Upper lobe of left lung (tissue), 6 donors: ENCODE measurements at regions not wholly inside any gene's neighbourhood (a gene's known extent, or its start where the extent isn't known, plus 50 kb on each side); places are given as distances from the start of the nearest gene placed in this dataset.

Source experiments
- ATAC-seq, 2 donors: fragments of 200-7000 bp; cut with Tn5 transposase; one replicate each; pipeline ENCODE4 v1.9.1; 2022; ENCODE audit warnings: mild to moderate bottlenecking in 2 of 2, moderate library complexity in 2 of 2; ENCODE audit not compliant: low FRiP score in 2 of 2
- DNase-seq, 2 donors: peaks; one replicate each; pipeline ENCODE4 v3.0.0-alpha.2; 2019 to 2020
- H3K27ac ChIP-seq, 4 donors: fragments of 200-600 bp; sonication (generic); one replicate each; pipeline ENCODE4 v1.5.1; 2016 to 2019
- H3K27me3 ChIP-seq, 4 donors: fragments of 200-600 bp; sonication (generic); one replicate each; pipeline ENCODE4 v1.5.1; 2017 to 2019
- H3K36me3 ChIP-seq, 4 donors: fragments of 200-600 bp; sonication (generic); one replicate each; pipeline ENCODE4 v1.5.1; 2016 to 2019
- H3K4me1 ChIP-seq, 4 donors: fragments of 200-600 bp; sonication (generic); one replicate each; pipeline ENCODE4 v1.5.1; 2018 to 2019
- H3K4me3 ChIP-seq, 4 donors: fragments of 200-600 bp; sonication (generic); one replicate each; pipeline ENCODE4 v1.5.1; 2017 to 2019; ENCODE audit warnings: mild to moderate bottlenecking in 2 of 4, moderate library complexity in 1 of 4
- H3K9me3 ChIP-seq, 4 donors: fragments of 200-600 bp; sonication (generic); one replicate each; pipeline ENCODE4 v1.5.1; 2018 to 2019
- CTCF ChIP-seq, 6 experiments: fragments of 450-650 bp in 4 of 6; fragments of 200-600 bp in 2 of 6; sonication (generic) in 2 of 6; IDR thresholded peaks; one replicate each; pipeline ENCODE4 v1.5.1; 2016 to 2019; ENCODE audit warnings: antibody characterized with exemption in 6 of 6
- EP300 ChIP-seq, 4 donors: sonication (generic); formaldehyde crosslinking; IDR thresholded peaks; one replicate each; pipeline ENCODE4 v1.5.1; 2017; ENCODE audit warnings: antibody characterized with exemption in 4 of 4, control low read depth in 2 of 4
- POLR2A ChIP-seq, 4 donors: fragments of 450-650 bp; IDR thresholded peaks; one replicate each; pipeline ENCODE4 v1.5.1; 2016 to 2017; ENCODE audit warnings: antibody characterized with exemption in 4 of 4, mild to moderate bottlenecking in 2 of 4
- POLR2AphosphoS5 ChIP-seq, 2 donors: sonication (generic); formaldehyde crosslinking; IDR thresholded peaks; one replicate each; pipeline ENCODE4 v1.5.1; 2017; ENCODE audit warnings: antibody characterized with exemption in 2 of 2
- WGBS, 2 donors: methylation state at CpG; one replicate each; pipeline ENCODE4 v1.1.5; 2017 to 2018; 5-methylcytosine and 5-hydroxymethylcytosine counted together
- donor health status: DM: no; HTN: no; CAD: no; lungs with moderate emphysema.
- donor health status: DM: no; HTN: yes; CAD: no; lungs with severe emphysema.

DNA sequence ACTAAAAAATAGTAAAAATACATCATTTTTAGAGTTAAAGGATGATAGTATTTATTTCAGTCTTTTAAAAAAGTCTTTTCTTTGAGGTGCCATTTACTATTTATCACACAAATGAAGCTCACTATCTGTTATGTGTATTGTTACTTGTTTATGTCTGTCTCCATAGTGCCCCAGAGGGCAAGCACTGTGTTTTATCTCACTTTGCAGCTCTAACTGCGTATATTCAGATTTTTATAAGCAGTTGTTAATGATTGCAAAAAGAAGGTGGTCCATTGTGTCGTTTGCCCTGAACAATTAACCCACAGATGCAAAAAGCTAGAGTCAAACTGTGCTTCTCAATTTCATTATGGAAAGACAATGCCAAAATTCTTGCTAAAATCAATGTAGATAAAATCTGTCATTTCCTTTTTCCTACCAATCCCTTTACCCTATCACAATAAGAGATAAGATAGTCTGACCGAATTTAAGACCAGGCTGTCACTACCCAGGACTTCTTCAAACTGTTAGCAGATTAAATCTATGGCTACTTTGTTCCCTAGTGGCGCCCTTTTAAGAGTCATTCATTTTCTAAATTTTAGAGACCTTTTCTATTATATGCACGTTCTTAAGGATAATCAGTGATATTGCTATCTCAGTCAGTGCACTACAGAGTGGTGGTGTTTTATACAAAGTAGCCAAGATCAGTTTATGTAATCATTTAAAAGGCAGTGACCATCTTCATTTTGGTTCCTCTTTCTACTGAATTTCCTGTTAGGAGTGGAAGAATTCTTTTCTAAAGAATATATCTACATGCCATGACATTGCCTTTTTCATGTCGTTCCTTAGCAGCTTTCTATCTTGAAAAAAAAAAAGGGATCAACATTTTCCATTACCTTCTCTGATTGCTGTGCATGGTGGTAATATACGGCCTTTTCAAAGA lies 133.1 kb upstream of the PRDM1 start:
- no peak for ATAC-seq
- 54 to 57% methylated on average over 7 of the region's 7 CpGs for WGBS, 2 donors
- Histone ChIP-seq H3K4me3 (no peak overlapping the region), H3K9me3 (no peaks in the 10 kb centered on the region), H3K27me3 (no peaks in the 10 kb centered on the region), H3K4me1 (peaks cover 0 to 7% (median 0%) of the 10 kb centered on the region in 4 donors), H3K27ac (no peak overlapping the region), H3K36me3 (no peaks in the 10 kb centered on the region)
- DNase-seq, result no peak
- TF ChIP-seq POLR2AphosphoS5 (IDR thresholded peaks at IDR 0.05), result no peak
- no peak for TF ChIP-seq EP300 (IDR thresholded peaks at IDR 0.05)
- no peak for TF ChIP-seq POLR2A (IDR thresholded peaks at IDR 0.05)
- TF ChIP-seq CTCF (IDR thresholded peaks at IDR 0.05), result no peak

DNA sequence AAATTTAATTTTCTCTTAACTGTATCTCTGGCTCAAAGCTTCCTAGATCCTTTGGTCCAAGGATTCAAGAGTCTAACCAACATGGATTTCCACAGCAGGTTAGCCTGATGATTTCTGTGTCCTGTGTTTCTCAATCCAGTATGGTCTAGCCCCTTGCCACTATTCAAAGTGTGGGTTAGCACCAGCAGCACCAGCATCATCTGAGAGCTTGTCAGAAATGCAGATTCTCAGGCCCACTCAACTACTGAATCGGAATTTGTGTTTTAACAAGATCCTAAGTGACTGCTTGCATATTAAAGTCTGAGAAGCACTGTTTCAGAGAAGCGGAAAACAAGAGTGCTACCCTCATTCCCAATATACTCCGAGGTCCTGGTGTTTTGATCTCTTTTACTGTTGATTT lies 133.8 kb upstream of the PRDM1 start:
- no peak for TF ChIP-seq POLR2A (IDR thresholded peaks at IDR 0.05)
- H3K27me3 ChIP-seq, result no peaks in the 10 kb centered on the region
- DNase-seq, result no peak
- no peak overlapping the region for H3K4me3 ChIP-seq
- H3K4me1 ChIP-seq, result peaks cover 0 to 7% (median 0%) of the 10 kb centered on the region in 4 donors
- H3K27ac ChIP-seq, result no peak overlapping the region
- ATAC-seq, result no peak
- H3K9me3 ChIP-seq, result no peaks in the 10 kb centered on the region
- no peaks in the 10 kb centered on the region for H3K36me3 ChIP-seq
- 87 to 90% methylated on average over 3 of the region's 3 CpGs for WGBS, 2 donors

DNA sequence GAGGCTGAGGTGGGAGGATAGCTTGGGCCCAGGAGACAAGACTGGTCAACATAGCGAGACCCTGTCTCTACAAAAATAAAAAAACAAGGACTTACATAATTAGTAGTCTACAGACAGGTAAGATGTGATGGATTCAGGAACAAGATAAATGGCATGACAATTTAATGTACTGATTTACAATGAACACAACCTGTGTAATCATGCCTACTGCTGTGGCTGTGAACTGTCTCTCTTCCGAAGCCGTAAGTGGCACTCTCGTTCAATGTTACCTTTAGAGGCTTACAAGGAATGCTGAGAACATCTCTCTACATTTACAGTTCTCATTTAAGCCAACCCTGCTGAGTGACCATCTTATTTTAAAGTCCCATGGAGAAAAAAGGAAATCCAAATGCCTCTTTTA lies 134.8 kb upstream of the PRDM1 start:
- Histone ChIP-seq H3K27ac (no peak overlapping the region), H3K4me3 (no peak overlapping the region), H3K36me3 (no peaks in the 10 kb centered on the region), H3K9me3 (no peaks in the 10 kb centered on the region), H3K27me3 (no peaks in the 10 kb centered on the region), H3K4me1 (peaks cover 0 to 7% (median 0%) of the 10 kb centered on the region in 4 donors)
- DNase-seq (no peak), ATAC-seq (no peak)
- WGBS, 2 donors, result 93 to 99% methylated on average over 4 of the region's 4 CpGs
- no peak for TF ChIP-seq POLR2A (IDR thresholded peaks at IDR 0.05)
- no peak for TF ChIP-seq POLR2AphosphoS5 (IDR thresholded peaks at IDR 0.05)
- TF ChIP-seq CTCF (IDR thresholded peaks at IDR 0.05), result no peak
- no peak for TF ChIP-seq EP300 (IDR thresholded peaks at IDR 0.05)

- Histone ChIP-seq H3K4me3 (no peak overlapping the region), H3K4me1 (peaks cover 0 to 7% (median 0%) of the 10 kb centered on the region in 4 donors), H3K9me3 (no peaks in the 10 kb centered on the region), H3K36me3 (no peaks in the 10 kb centered on the region), H3K27me3 (no peaks in the 10 kb centered on the region), H3K27ac (no peak overlapping the region)
- no peak for DNase-seq
- no peak for TF ChIP-seq EP300 (IDR thresholded peaks at IDR 0.05)
- ATAC-seq, result no peak
- 77 to 78% methylated on average over 2 of the region's 2 CpGs for WGBS, 2 donors
These were observed 136.3 kb upstream of the PRDM1 start for GRCh38 chr6:105949869-105950268.

DNA sequence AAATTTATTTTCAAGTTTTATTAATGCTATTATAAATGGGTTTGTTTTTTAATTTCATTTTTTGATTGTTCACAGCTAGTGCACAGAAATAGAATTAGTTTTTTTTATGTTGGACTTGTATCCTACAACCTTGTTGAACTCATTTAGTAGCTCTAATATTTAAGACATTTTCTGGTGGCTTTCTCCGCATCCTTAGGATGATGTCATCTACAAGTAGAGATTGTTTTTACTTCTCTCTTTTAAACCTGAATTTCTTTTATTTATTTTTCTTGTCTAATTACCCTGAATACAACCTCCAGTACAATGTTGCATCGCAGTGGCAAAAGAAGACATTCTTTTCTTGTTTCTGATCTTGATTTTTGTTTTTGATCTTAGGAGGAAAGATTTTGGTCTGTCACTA lies 142.6 kb upstream of the PRDM1 start:
- no peak for TF ChIP-seq EP300 (IDR thresholded peaks at IDR 0.05)
- no peak for TF ChIP-seq POLR2A (IDR thresholded peaks at IDR 0.05)
- no peak for TF ChIP-seq POLR2AphosphoS5 (IDR thresholded peaks at IDR 0.05)
- no peak for TF ChIP-seq CTCF (IDR thresholded peaks at IDR 0.05)
- ATAC-seq (no peak), DNase-seq (no peak)
- H3K4me1 ChIP-seq, result no peaks in the 10 kb centered on the region
- no peaks in the 10 kb centered on the region for H3K9me3 ChIP-seq
- no peaks in the 10 kb centered on the region for H3K36me3 ChIP-seq
- H3K27ac ChIP-seq, result no peak overlapping the region
- no peaks in the 10 kb centered on the region for H3K27me3 ChIP-seq
- 85 to 92% methylated on average over 2 of the region's 2 CpGs for WGBS, 2 donors
- no peak overlapping the region for H3K4me3 ChIP-seq
